ENCODE measurements at regions not wholly inside any gene's neighbourhood (a gene's known extent, or its start where the extent isn't known, plus 50 kb on each side); places are given as distances from the start of the nearest gene placed in this dataset.

DNA sequence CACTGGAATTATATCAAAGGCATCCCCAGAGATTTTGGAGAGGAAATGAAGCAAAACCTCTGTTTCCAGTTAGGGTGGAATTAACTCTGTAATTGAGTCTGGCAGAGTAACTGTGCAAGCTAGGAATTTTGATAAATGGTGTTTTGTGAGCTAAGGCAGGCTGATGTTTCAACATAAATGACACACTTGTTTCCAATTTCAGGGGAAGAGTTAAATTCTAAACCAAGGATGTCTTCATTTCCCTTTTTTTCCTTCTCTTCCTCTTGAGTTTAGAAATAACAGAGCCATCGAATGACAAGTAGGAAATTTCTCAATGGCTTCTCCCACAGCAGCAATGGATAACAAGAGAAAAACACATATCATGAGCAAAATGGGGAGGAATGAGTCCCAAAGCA is 131.2 kb downstream of the IRS2 start:
- Histone ChIP-seq H3K27ac (ENCODE audit: low read depth, low read length, poor library complexity, severe bottlenecking) (no peak overlapping the region), H3K36me3 (ENCODE audit: insufficient read depth, low read length) (no peaks in the 10 kb centered on the region), H3K9me2 (ENCODE audit: low read depth, low read length) (no peaks in the 10 kb centered on the region), H3K79me2 (ENCODE audit: insufficient read depth, low read length) (no peaks in the 10 kb centered on the region), H3K4me3 (ENCODE audit: low read depth, low read length, poor library complexity, severe bottlenecking) (no peak overlapping the region), H3K27me3 (ENCODE audit: insufficient read depth, low read length) (no peaks in the 10 kb centered on the region), H3K4me2 (ENCODE audit: low read length) (no peak overlapping the region), H3K4me1 (ENCODE audit: insufficient read depth, low read length, severe bottlenecking) (no peaks in the 10 kb centered on the region), H2AFZ (ENCODE audit: low read length) (no peak overlapping the region), H3K9me3 (ENCODE audit: low read length) (no peaks in the 10 kb centered on the region), H3F3A (ENCODE audit: insufficient read depth, low read length) (no peaks in the 10 kb centered on the region), H3K9ac (ENCODE audit: low read length) (no peak overlapping the region), H4K20me1 (ENCODE audit: insufficient read depth, low read length) (no peaks in the 10 kb centered on the region)
- TF ChIP-seq CTCF (IDR thresholded peaks at IDR 0.05; ENCODE audit: low read length) (no peak), EZH2 (IDR thresholded peaks at IDR 0.05; ENCODE audit: borderline replicate concordance, low read length) (no peak)

- no peaks in the 10 kb centered on the region for H4K20me1 ChIP-seq (ENCODE audit: insufficient read depth, low read length)
- H3K4me3 ChIP-seq (ENCODE audit: low read depth, low read length, poor library complexity, severe bottlenecking): no peak overlapping the region
- H3K36me3 ChIP-seq (ENCODE audit: insufficient read depth, low read length): no peaks in the 10 kb centered on the region
- no peak overlapping the region for H2AFZ ChIP-seq (ENCODE audit: low read length)
- no peak overlapping the region for H3K4me2 ChIP-seq (ENCODE audit: low read length)
- no peak overlapping the region for H3K9ac ChIP-seq (ENCODE audit: low read length)
- H3K79me2 ChIP-seq (ENCODE audit: insufficient read depth, low read length): no peaks in the 10 kb centered on the region
- TF ChIP-seq EZH2 (IDR thresholded peaks at IDR 0.05; ENCODE audit: borderline replicate concordance, low read length): no peak
- no peak for TF ChIP-seq CTCF (IDR thresholded peaks at IDR 0.05; ENCODE audit: low read length)
- no peaks in the 10 kb centered on the region for H3K4me1 ChIP-seq (ENCODE audit: insufficient read depth, low read length, severe bottlenecking)
- no peaks in the 10 kb centered on the region for H3K9me2 ChIP-seq (ENCODE audit: low read depth, low read length)
- H3K9me3 ChIP-seq (ENCODE audit: low read length): no peaks in the 10 kb centered on the region
- no peak overlapping the region for H3K27ac ChIP-seq (ENCODE audit: low read depth, low read length, poor library complexity, severe bottlenecking)
- H3F3A ChIP-seq (ENCODE audit: insufficient read depth, low read length): no peaks in the 10 kb centered on the region
- no peaks in the 10 kb centered on the region for H3K27me3 ChIP-seq (ENCODE audit: insufficient read depth, low read length)
These were observed 131.8 kb downstream of the IRS2 start for GRCh38 chr13:109654341-109655205.

- Histone ChIP-seq H3K27me3 (ENCODE audit: insufficient read depth, low read length) (no peaks in the 10 kb centered on the region), H3K4me3 (ENCODE audit: low read depth, low read length, poor library complexity, severe bottlenecking) (no peak overlapping the region), H3K9ac (ENCODE audit: low read length) (no peak overlapping the region), H3K79me2 (ENCODE audit: insufficient read depth, low read length) (no peaks in the 10 kb centered on the region), H3K9me3 (ENCODE audit: low read length) (no peaks in the 10 kb centered on the region), H3K4me2 (ENCODE audit: low read length) (no peak overlapping the region), H4K20me1 (ENCODE audit: insufficient read depth, low read length) (no peaks in the 10 kb centered on the region), H3K27ac (ENCODE audit: low read depth, low read length, poor library complexity, severe bottlenecking) (no peak overlapping the region), H3K36me3 (ENCODE audit: insufficient read depth, low read length) (no peaks in the 10 kb centered on the region), H2AFZ (ENCODE audit: low read length) (no peak overlapping the region), H3K9me2 (ENCODE audit: low read depth, low read length) (0 out of 2 replicates have a peak, but pooled peaks cover 2% of the 10 kb centered on the region), H3K4me1 (ENCODE audit: insufficient read depth, low read length, severe bottlenecking) (no peaks in the 10 kb centered on the region), H3F3A (ENCODE audit: insufficient read depth, low read length) (no peaks in the 10 kb centered on the region)
- TF ChIP-seq CTCF (IDR thresholded peaks at IDR 0.05; ENCODE audit: low read length) (no peak), EZH2 (IDR thresholded peaks at IDR 0.05; ENCODE audit: borderline replicate concordance, low read length) (no peak)
These were observed 133.9 kb downstream of the IRS2 start for GRCh38 chr13:109652531-109652930.
